GM10248 (cell line): ENCODE measurements at regions not wholly inside any gene's neighbourhood (a gene's known extent, or its start where the extent isn't known, plus 50 kb on each side); places are given as distances from the start of the nearest gene placed in this dataset.

Experiments
- CTCF ChIA-PET: fragments of 300-600 bp; sonication (Branson Sonifier 250); formaldehyde crosslinking; extraction: SDS; loops from one replicate; lab custom pipeline; 2021; ENCODE audit warnings: antibody characterized with exemption; lab: Yijun Ruan, JAX
- POLR2A ChIA-PET: fragments of 350-650 bp; sonication (Branson Sonifier 250); formaldehyde crosslinking; extraction: SDS; loops from one replicate; lab custom pipeline; 2020; ENCODE audit warnings: antibody characterized with exemption; lab: Yijun Ruan, JAX
- DNase-seq: peaks from one replicate; pipeline ENCODE4 v3.0.0; 2012; ENCODE audit errors: extremely low spot score
- CTCF ChIP-seq: IDR thresholded peaks from 2 replicates; pipeline ENCODE4 v1.5.1; 2012; ENCODE audit warnings: mild to moderate bottlenecking, low read depth; ENCODE audit errors: extremely low read depth, missing control alignments, control extremely low read depth

GRCh38 chr10:33386926-33387325, 52.5 kb upstream of the NRP1 start:
- no peak for TF ChIP-seq CTCF
- POLR2A ChIA-PET, result no interaction called here
- DNase-seq, result no peak
- CTCF ChIA-PET, result interaction anchor here (1.2 kb wide), 1 partner anchor 11 kb away, joined by 3 read pairs; no protein-coding TSS in a partner anchor

GRCh38 chr10:33385686-33386085, 51.2 kb upstream of the NRP1 start:
- DNase-seq, result no peak
- TF ChIP-seq CTCF, result no peak
- POLR2A ChIA-PET, result no interaction called here
- CTCF ChIA-PET, result no interaction called here

DNA sequence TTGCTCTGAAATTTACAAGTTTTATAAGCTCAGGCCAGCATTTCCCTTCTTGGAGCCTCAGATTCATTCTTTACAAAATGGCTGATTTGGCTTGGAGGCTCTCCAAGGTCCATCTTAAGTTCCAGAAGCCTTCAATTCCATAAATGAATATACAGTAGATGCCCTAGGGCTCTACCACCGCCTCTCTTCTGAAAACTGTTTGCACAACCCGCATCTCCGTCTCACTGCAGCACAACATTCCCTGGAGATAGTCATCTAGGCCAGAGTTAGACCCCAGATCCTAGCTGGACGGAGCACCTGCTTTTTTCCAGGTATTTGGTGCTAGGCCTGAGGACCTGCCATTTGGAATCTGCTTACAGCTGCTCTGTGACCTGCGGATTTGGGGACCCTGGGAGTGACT, 50.5 kb upstream of the NRP1 start:
- ChIA-PET POLR2A (no interaction called here), CTCF (no interaction called here)
- DNase-seq, result no peak
- no peak for TF ChIP-seq CTCF
